DMS53 treated with DMSO at 0.1 percent for 48 hours (cell line): ENCODE measurements at regions not wholly inside any gene's neighbourhood (a gene's known extent, or its start where the extent isn't known, plus 50 kb on each side); places are given as distances from the start of the nearest gene placed in this dataset.
"Not testable (repeated sequence)": the region's sequence is repeated elsewhere in the genome, so short reads cannot be mapped to it uniquely, and the experiment has no call there.

ENCODE experiments used
- DNase-seq: peaks from one replicate; lab custom pipeline; 2025; ENCODE audit not compliant: unreplicated experiment; lab: John Stamatoyannopoulos, UW

DNA sequence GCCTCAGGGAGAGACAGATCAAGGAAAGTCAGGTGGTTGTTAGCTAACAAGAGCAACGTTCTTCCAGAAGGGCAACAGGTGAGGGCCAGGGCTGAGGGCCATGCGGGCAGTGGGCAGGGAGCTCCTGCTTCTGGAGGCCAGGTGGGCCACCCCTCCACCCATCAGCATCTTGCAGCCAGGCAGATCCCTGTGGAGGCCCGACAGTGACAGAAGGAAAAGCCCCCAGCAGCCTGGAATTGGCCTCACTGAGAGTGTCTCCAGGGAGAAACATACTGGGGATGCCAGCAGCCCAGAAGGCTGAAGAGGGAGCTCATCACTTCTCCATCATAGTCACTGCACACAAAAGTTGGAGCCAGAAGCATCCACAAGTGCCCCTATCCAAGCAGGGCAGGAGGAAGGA, 300.1 kb downstream of the BCL2L11 start:
- not testable (repeated sequence) for DNase-seq

GRCh38 chr2:111421949-111422348, 301.2 kb downstream of the BCL2L11 start:
- not testable (repeated sequence) for DNase-seq

GRCh38 chr2:111422562-111422961, 301.8 kb downstream of the BCL2L11 start:
- not testable (repeated sequence) for DNase-seq

GRCh38 chr2:111423184-111423583, 302.5 kb downstream of the BCL2L11 start:
- DNase-seq: not testable (repeated sequence)

GRCh38 chr2:111424176-111424575, 303.5 kb downstream of the BCL2L11 start:
- not testable (repeated sequence) for DNase-seq

- not testable (repeated sequence) for DNase-seq
Observed at GRCh38 chr2:111424851-111425309, 304.2 kb downstream of the BCL2L11 start.

DNA sequence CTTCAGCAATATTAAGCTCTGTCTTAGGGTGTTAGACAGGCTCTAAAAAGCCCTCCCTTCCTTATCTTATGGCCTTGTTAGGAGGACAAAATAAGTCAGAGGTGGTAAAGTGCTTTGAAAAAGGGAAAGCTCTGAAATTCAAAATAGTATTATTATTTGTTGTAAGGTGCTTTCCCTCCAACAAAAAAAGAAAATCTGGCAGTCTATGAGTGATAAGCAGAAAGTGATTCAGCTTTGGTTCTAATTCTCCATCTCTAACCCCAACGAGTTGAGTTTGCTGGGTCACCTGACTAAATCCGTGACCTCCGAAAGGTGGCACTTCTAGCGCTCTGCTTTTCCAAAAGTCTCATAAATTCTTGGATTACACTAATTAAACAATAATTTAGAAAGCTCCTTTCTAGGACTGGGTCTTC, 305.1 kb downstream of the BCL2L11 start:
- DNase-seq: not testable (repeated sequence)

DNA sequence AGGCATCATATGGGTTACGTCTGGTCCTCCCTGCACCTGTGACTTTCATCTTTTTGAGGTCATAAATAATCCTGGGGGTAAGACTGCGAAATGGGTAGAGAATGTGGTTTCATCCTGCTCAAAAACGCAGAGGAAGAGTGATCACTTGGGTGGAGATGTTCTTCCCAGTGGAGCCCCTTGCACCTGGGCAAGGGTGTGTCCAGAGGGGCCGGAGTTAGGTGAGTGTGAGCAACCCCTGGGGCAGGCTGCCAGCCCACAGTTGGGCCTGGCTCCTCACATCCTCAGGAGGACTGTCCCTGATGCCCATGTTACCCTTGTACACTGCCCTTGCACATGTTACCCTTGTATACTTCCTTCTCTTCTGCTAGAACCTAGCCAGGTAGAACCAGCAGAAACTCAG, 306.6 kb downstream of the BCL2L11 start:
- not testable (repeated sequence) for DNase-seq

DNA sequence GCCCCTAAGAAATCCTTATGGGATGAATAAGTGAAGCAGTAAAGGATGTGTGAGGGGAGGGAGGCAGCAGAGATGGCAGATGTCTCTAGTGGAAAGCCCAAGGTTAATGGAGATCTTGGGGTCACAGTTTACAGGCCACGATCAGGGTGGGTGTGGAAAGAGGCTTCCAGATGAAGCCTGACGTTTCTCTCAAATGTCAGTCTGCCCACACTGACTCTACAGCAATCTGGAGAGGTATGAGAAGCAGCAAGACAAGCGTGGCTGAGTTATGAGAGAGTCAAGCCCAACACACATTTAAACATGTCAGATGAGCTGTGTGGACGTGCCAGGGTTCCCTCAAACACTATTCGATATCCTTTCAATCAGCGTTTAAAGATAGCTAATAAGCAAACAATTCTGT, 308.2 kb downstream of the BCL2L11 start:
- not testable (repeated sequence) for DNase-seq

DNA sequence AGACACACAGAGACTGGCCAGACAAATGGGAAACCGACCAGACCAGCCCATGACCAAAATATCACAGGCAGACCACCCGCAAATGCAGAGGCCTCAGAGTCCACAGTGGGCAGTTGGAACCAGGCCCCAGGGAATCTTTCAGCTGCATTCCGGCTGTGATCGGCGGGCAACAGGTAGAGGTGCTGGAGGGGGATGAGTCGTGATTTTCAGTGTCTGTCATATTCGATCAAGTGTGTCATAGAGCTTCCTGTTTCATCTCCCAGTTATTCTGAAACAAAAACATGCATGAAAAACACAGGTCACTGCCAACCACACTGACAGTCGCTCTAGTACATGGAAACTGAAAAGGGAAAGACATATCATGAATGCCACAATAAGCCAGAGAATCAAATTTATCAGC, 308.6 kb downstream of the BCL2L11 start:
- not testable (repeated sequence) for DNase-seq

GRCh38 chr2:111430817-111431661, 310.3 kb downstream of the BCL2L11 start:
- not testable (repeated sequence) for DNase-seq

GRCh38 chr2:111432423-111432822, 311.7 kb downstream of the BCL2L11 start:
- DNase-seq: not testable (repeated sequence)

DNA sequence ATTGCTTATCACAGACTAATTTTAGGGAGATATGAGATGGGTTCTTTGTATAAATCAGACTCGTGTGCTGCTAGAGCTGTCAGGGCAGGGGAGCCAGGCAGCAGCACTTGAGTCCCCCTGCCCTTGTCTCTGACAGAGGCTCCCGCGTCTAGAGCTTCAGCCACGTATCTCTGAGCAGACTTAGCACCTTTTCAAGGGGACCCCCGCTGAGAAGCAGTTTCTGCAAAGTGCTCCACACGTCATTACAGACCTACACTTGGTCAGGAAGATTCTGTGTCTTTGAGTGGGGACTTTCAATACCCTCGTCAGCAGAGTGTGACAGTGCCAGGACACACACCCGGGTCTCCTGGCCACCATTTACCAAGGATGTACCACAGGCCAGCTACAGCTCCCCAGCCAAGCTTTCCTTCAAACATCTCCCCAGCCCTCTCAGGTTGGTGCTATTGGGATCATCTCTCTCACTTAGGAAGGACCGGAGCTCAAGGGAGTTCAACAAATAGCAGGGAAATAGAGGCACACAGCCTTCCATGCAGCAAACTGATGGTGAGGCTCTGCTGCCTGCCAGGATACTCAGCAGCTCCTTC, 312.3 kb downstream of the BCL2L11 start:
- DNase-seq: not testable (repeated sequence)

DNA sequence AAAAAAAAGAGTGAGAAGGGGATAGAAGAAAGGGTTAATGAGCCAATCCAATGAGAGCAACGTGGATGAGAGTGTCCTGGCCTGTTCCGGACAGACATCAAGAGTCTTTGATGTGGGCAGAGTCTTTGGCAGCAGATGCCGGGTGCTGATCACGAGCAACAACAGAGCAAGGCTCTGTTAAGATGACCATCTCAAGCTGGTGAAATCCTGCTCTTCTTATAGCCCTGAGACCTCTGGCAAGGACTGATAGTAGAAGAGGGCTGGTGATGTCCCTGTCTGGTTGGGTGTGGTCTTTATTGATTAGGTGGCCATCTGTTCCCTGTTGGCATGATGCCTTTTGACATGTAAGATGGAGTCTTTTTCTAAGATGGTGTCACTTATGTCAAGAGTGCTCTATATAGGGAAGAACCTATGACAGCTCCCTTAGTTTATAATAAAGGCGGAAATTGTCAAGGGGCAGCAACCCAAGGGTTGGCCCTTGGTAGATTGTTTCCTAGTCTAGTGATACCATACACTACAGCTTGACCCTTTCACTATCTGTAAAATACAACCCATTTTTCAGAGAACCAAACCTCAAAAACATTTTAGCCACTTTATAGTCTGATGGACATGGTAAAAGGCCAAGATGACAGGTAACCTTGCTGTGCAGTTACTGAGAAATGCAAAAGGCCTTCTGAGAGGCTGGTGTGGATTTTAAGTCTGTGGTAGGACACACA, 313.3 kb downstream of the BCL2L11 start:
- DNase-seq: not testable (repeated sequence)

DNA sequence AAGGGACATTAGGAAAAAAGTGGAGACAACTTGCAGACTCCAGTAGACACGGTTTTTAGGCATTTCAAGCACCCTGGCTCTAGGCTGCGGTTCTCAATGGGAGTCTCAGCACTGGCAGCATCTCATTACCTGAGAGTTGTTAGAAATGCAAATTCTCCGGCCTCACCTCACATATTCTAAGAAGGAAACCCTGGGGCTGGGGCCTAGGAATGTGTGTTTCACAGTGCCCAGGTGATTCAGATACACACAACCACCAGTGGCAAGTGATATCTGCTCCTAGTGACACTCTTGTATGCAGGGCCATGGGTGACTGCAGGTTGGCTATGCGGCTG, 313.9 kb downstream of the BCL2L11 start:
- DNase-seq: not testable (repeated sequence)

- DNase-seq: not testable (repeated sequence)
Observed at GRCh38 chr2:111435553-111436310, 315.0 kb downstream of the BCL2L11 start.

DNA sequence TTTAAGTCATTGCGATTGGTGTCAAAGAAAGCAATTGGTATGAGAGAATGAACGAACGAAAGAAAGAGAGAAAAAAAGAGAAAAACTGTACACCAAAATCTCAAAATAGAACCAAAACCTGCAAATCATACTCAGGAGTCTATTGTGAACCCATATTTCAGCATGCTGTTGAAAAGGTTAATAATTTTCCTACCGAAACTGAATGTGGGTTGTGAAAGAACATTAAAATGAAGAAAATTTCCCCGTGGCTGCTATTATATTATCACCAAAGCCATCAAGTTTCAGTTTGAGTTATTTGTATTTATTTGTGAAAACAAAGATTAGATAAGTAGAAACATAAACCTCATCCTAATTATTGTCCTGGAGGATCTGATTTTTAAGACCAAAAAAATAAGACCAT, 315.7 kb downstream of the BCL2L11 start:
- not testable (repeated sequence) for DNase-seq

DNA sequence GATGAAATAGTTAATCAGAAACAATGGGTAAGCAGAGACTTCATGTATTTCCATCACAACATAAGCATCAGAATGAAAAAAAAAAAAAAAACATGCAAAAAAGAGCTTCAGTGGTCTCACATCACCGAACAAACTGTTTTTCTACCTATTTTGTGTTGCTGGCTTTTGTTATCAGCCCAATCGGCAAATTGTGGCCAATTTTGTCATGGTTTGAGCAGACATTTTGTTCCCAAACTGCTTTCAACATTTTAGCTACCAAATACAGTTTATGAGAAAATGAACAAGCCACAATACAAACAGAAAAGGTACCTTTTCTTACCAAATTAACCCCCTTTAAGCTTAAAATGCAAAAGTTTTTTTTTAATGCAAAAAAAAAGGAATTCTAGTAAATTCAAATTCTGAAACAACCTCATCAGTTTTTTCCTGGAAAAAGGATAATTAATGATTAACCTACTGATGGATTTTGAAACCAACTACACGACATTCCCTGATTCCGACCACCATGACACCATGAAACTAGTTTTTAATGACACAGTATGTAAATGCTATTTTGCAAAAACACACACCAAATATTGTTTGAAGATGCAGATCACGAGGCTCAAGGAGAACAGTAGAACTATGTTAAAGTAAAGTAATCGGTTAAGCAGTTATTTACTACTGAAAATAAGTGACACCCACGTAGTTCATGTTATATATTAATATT, 316.7 kb downstream of the BCL2L11 start:
- DNase-seq: not testable (repeated sequence)

GRCh38 chr2:111438161-111438560, 317.4 kb downstream of the BCL2L11 start:
- DNase-seq: not testable (repeated sequence)

- DNase-seq: not testable (repeated sequence)
Observed at GRCh38 chr2:111439237-111439636, 318.5 kb downstream of the BCL2L11 start.
